Erythroblast (primary cell): ENCODE measurements at regions not wholly inside any gene's neighbourhood (a gene's known extent, or its start where the extent isn't known, plus 50 kb on each side); places are given as distances from the start of the nearest gene placed in this dataset.

Experiments used
- GATA1 ChIP-seq: IDR thresholded peaks from 2 replicates; pipeline ENCODE4 v1.6.1; 2011; ENCODE audit warnings: low read depth, mild to moderate bottlenecking, control low read depth, low read length, moderate library complexity
- POLR2A ChIP-seq: IDR thresholded peaks from 2 replicates; pipeline ENCODE4 v1.6.1; 2011; ENCODE audit warnings: mild to moderate bottlenecking, low read length

DNA sequence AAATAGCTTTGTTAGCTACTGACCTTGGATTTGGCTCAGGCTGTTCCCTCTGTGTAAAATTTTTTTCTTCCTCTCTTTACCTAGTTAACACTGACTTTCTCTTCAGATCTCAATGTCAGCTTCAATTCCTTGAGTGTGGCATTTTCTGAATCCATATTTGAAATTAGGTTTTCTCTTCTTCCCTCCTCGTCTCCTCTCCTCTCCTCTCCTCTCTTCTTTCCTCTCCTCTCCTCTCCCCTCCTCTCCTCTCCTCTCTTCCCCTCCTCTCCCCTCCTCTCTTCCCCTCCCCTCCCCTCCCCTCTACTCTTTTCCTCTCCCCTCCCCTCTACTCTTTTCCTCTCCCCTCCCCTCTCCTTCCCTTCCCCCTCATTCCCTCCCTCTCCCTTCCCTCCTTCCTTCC lies 453.3 kb downstream of the BMP2 start:
- TF ChIP-seq POLR2A (no peak), GATA1 (no peak)
